B cell (primary cell): ENCODE measurements at regions not wholly inside any gene's neighbourhood (a gene's known extent, or its start where the extent isn't known, plus 50 kb on each side); places are given as distances from the start of the nearest gene placed in this dataset.

ENCODE experiments used
- ATAC-seq: fragments of 200-7000 bp; cut with Tn5 transposase; one replicate; pipeline ENCODE4 v1.10.0; 2021; ENCODE audit warnings: low read depth, mild to moderate bottlenecking, moderate number of reproducible peaks, moderate library complexity
- CTCF ChIA-PET: fragments of 350-600 bp; sonication (Branson Sonifier 250); formaldehyde crosslinking; loops from one replicate; lab custom pipeline; 2021; ENCODE audit warnings: antibody characterized with exemption, inconsistent platforms; lab: Charles Lee
- POLR2A ChIA-PET: fragments of 350-600 bp; sonication (Branson Sonifier 250); formaldehyde crosslinking; loops from one replicate; lab custom pipeline; 2021; ENCODE audit warnings: antibody characterized with exemption; lab: Charles Lee
- DNase-seq: peaks from one replicate; pipeline ENCODE4 v3.0.0; 2013
- H2AFZ ChIP-seq: 2 replicates; pipeline ENCODE4 v1.6.1; 2012; ENCODE audit warnings: mild to moderate bottlenecking, low read depth, low read length; ENCODE audit not compliant: insufficient read depth, poor library complexity, severe bottlenecking
- H3K27ac ChIP-seq, 2 donors: 1 replicate in 1 of 2; 2 replicates in 1 of 2; pipeline ENCODE4 v1.5.1; 2012 to 2013; ENCODE audit warnings: low read length in 2 of 2, mild to moderate bottlenecking in 2 of 2, moderate library complexity in 1 of 2
- H3K27me3 ChIP-seq, 4 experiments: fragments of 200-600 bp in 1 of 4; sonication (generic) in 1 of 4; replicated peaks in 1 of 4; 1 replicate in 2 of 4; 2 replicates in 2 of 4; pipeline versions ENCODE4 v1.6.1 to v1.7.0; 2013 to 2016; ENCODE audit warnings: low read length in 3 of 4, mild to moderate bottlenecking in 2 of 4, mixed read lengths in 1 of 4, moderate library complexity in 1 of 4; ENCODE audit not compliant: insufficient read depth in 4 of 4, control insufficient read depth in 3 of 4; ENCODE audit errors: control extremely low read depth in 1 of 4
- H3K36me3 ChIP-seq, 2 experiments: replicated peaks in 1 of 2; 1 replicate in 1 of 2; 2 replicates in 1 of 2; pipeline versions ENCODE4 v1.6.1 to v1.7.1; 2013; ENCODE audit warnings: low read length in 1 of 2; ENCODE audit not compliant: insufficient read depth in 2 of 2, control insufficient read depth in 1 of 2; ENCODE audit errors: control extremely low read depth in 1 of 2, extremely low read depth in 1 of 2
- H3K4me1 ChIP-seq, 2 donors: fragments of 200-600 bp in 1 of 2; sonication (generic) in 1 of 2; 1 replicate in 1 of 2; 2 replicates in 1 of 2; pipeline versions ENCODE4 v1.5.1 to v1.6.1; 2013 to 2017; ENCODE audit warnings: low read length in 2 of 2; ENCODE audit not compliant: control insufficient read depth in 2 of 2, insufficient read depth in 2 of 2
- H3K4me2 ChIP-seq: replicated peaks from 2 replicates; pipeline ENCODE3; 2012; ENCODE audit warnings: mild to moderate bottlenecking, low read depth, low read length; ENCODE audit not compliant: poor library complexity, severe bottlenecking
- H3K4me3 ChIP-seq, 5 experiments: fragments of 200-600 bp in 1 of 5; sonication (generic) in 1 of 5; 1 replicate in 3 of 5; 2 replicates in 2 of 5; pipeline versions ENCODE4 v1.5.1 to v1.7.0; 2011 to 2016; ENCODE audit warnings: low read length in 4 of 5, mild to moderate bottlenecking in 4 of 5, low read depth in 2 of 5, control low read depth in 1 of 5, moderate library complexity in 1 of 5; ENCODE audit not compliant: insufficient read depth in 1 of 5; ENCODE audit errors: control extremely low read depth in 1 of 5, extremely low read depth in 1 of 5
- H3K79me2 ChIP-seq: fragments of 200-600 bp; sonication (generic); one replicate; pipeline ENCODE4 v1.6.0; 2016; ENCODE audit warnings: low read length; ENCODE audit not compliant: control insufficient read depth, insufficient read depth
- H3K9ac ChIP-seq: fragments of 200-600 bp; sonication (generic); 2 replicates; pipeline ENCODE4 v1.6.1; 2017; ENCODE audit warnings: mild to moderate bottlenecking, low read length, moderate library complexity
- H3K9me3 ChIP-seq, 3 donors: one replicate each; pipeline versions ENCODE4 v1.6.1 to v1.7.1; 2013; ENCODE audit warnings: low read length in 2 of 3; ENCODE audit not compliant: control insufficient read depth in 2 of 3, insufficient read depth in 1 of 3; ENCODE audit errors: control extremely low read depth in 1 of 3
- H4K20me1 ChIP-seq: 2 replicates; pipeline ENCODE4 v1.6.0; 2012; ENCODE audit warnings: mild to moderate bottlenecking, low read length; ENCODE audit not compliant: insufficient read depth, control insufficient read depth, poor library complexity, severe bottlenecking
- H3K27ac Mint-ChIP-seq: one replicate; pipeline ENCODE4 v1.8.0; 2021; ENCODE audit warnings: mixed read lengths
- H3K27me3 Mint-ChIP-seq: one replicate; pipeline ENCODE4 v1.8.0; 2021; ENCODE audit warnings: mixed read lengths
- H3K4me1 Mint-ChIP-seq: one replicate; pipeline ENCODE4 v1.8.0; 2021; ENCODE audit warnings: mixed read lengths
- H3K4me3 Mint-ChIP-seq: one replicate; pipeline ENCODE4 v1.8.0; 2021; ENCODE audit warnings: mixed read lengths
- H3K9me3 Mint-ChIP-seq: one replicate; pipeline ENCODE4 v1.8.0; 2022; ENCODE audit warnings: mixed read lengths; ENCODE audit not compliant: insufficient read depth
- CTCF ChIP-seq: fragments of 200-600 bp; IDR thresholded peaks from one replicate; pipeline ENCODE4 v1.8.0; 2022; ENCODE audit warnings: antibody characterized with exemption, mild to moderate bottlenecking
- EZH2 ChIP-seq: IDR thresholded peaks from 2 replicates; pipeline ENCODE4 v1.6.1; 2012; ENCODE audit warnings: borderline replicate concordance, low read depth, mild to moderate bottlenecking, moderate library complexity, low read length; ENCODE audit not compliant: insufficient read depth, poor library complexity, severe bottlenecking
- WGBS: methylation state at CpG from one replicate; pipeline ENCODE4 v1.1.5; 2013; ENCODE audit warnings: missing lambda C conversion rate; ENCODE audit not compliant: insufficient coverage; 5-methylcytosine and 5-hydroxymethylcytosine counted together
- intact Hi-C: fragments of 100-400 bp; cut with micrococcal nuclease; formaldehyde crosslinking; loops from one replicate; pipeline ENCODE4 v1.10.0; 2022

- H3K4me2 ChIP-seq, result no peak overlapping the region
- Mint-ChIP-seq H3K4me1 (no peaks in the 10 kb centered on the region), H3K27me3 (no peaks in the 10 kb centered on the region), H3K4me3 (no peak overlapping the region), H3K27ac (no peak overlapping the region), H3K9me3 (peaks cover 2% of the 10 kb centered on the region)
- H4K20me1 ChIP-seq, result no peaks in the 10 kb centered on the region
- no peak overlapping the region for H3K9ac ChIP-seq
- ChIA-PET CTCF (no interaction called here), POLR2A (no interaction called here)
- no peaks in the 10 kb centered on the region for H3K4me1 ChIP-seq
- no peak overlapping the region for H3K27ac ChIP-seq
- no peaks in the 10 kb centered on the region for H3K36me3 ChIP-seq
- ATAC-seq, result no peak
- no peaks in the 10 kb centered on the region for H3K9me3 ChIP-seq
- TF ChIP-seq EZH2, result no peak
- no peak overlapping the region for H3K4me3 ChIP-seq
- H3K79me2 ChIP-seq, result no peaks in the 10 kb centered on the region
- no peaks in the 10 kb centered on the region for H3K27me3 ChIP-seq
- DNase-seq, result no peak
- no peak overlapping the region for H2AFZ ChIP-seq
- 0% methylated on average over 1 of the region's 4 CpGs for WGBS
- intact Hi-C loops, result no loop called here
Observed at GRCh38 chr3:159008401-159008800, 206.5 kb downstream of the MFSD1 start.

GRCh38 chr3:159018341-159018740 is 216.5 kb downstream of the MFSD1 start:
- ATAC-seq, result no peak
- Histone ChIP-seq H3K79me2 (no peaks in the 10 kb centered on the region), H2AFZ (no peak overlapping the region), H4K20me1 (no peaks in the 10 kb centered on the region), H3K9ac (no peak overlapping the region), H3K4me1 (no peaks in the 10 kb centered on the region), H3K9me3 (peaks cover 0 to 11% (median 9%) of the 10 kb centered on the region in 3 donors), H3K27me3 (no peaks in the 10 kb centered on the region), H3K4me3 (no peak overlapping the region), H3K36me3 (no peaks in the 10 kb centered on the region), H3K4me2 (no peak overlapping the region), H3K27ac (no peak overlapping the region)
- TF ChIP-seq CTCF (no peak), EZH2 (no peak)
- Mint-ChIP-seq H3K9me3 (peaks cover 5% of the 10 kb centered on the region), H3K27ac (no peak overlapping the region), H3K27me3 (no peaks in the 10 kb centered on the region), H3K4me1 (no peaks in the 10 kb centered on the region), H3K4me3 (no peak overlapping the region)
- no peak for DNase-seq
- intact Hi-C loops, result no loop called here
- ChIA-PET POLR2A (no interaction called here), CTCF (no interaction called here)
- 79% methylated on average over 1 of the region's 2 CpGs for WGBS
